Common myeloid progenitor, CD34-positive (primary cell): ENCODE measurements at regions not wholly inside any gene's neighbourhood (a gene's known extent, or its start where the extent isn't known, plus 50 kb on each side); places are given as distances from the start of the nearest gene placed in this dataset.
A peak's percentile ranks its signal among the peaks of the same experiment; 100 is the strongest.

Experiments used
- CTCF ChIA-PET: fragments of 350-600 bp; sonication (Branson Sonifier 250); formaldehyde crosslinking; loops from one replicate; lab custom pipeline; 2021; ENCODE audit warnings: antibody characterized with exemption; lab: Charles Lee
- POLR2A ChIA-PET: fragments of 350-600 bp; sonication (Branson Sonifier 250); formaldehyde crosslinking; loops from one replicate; lab custom pipeline; 2021; ENCODE audit warnings: antibody characterized with exemption; lab: Charles Lee
- DNase-seq, 3 donors: peaks; one replicate each; pipeline versions ENCODE4 v3.0.0 to v3.0.0-alpha.2; 2013
- H3K27ac ChIP-seq, 2 experiments: 1 replicate in 1 of 2; 2 replicates in 1 of 2; pipeline ENCODE4 v1.7.0; 2013; ENCODE audit warnings: inconsistent platforms in 2 of 2, low read length in 2 of 2, mild to moderate bottlenecking in 2 of 2, low read depth in 1 of 2, moderate library complexity in 1 of 2; ENCODE audit not compliant: severe bottlenecking in 2 of 2, insufficient read depth in 1 of 2, poor library complexity in 1 of 2
- H3K27me3 ChIP-seq, 5 experiments: replicated peaks in 2 of 5; 1 replicate in 3 of 5; 2 replicates in 2 of 5; pipeline versions ENCODE4 v1.6.1 to v1.7.0; 2013; ENCODE audit warnings: low read length in 4 of 5, mild to moderate bottlenecking in 2 of 5, moderate library complexity in 2 of 5, inconsistent platforms in 1 of 5; ENCODE audit not compliant: insufficient read depth in 5 of 5, control insufficient read depth in 4 of 5
- H3K36me3 ChIP-seq, 4 experiments: 1 replicate in 2 of 4; 2 replicates in 2 of 4; pipeline versions ENCODE4 v1.6.1 to v1.7.0; 2013; ENCODE audit warnings: low read length in 3 of 4, control low read depth in 1 of 4, mild to moderate bottlenecking in 1 of 4; ENCODE audit not compliant: control insufficient read depth in 4 of 4, insufficient read depth in 4 of 4
- H3K4me1 ChIP-seq, 4 experiments: 1 replicate in 3 of 4; 2 replicates in 1 of 4; pipeline versions ENCODE4 v1.6.1 to v1.7.1; 2013; ENCODE audit warnings: low read length in 3 of 4, mild to moderate bottlenecking in 3 of 4, control low read depth in 1 of 4, inconsistent platforms in 1 of 4, moderate library complexity in 1 of 4; ENCODE audit not compliant: control insufficient read depth in 4 of 4, insufficient read depth in 4 of 4; ENCODE audit errors: control extremely low read depth in 1 of 4
- H3K4me3 ChIP-seq, 7 experiments: 1 replicate in 4 of 7; 2 replicates in 3 of 7; pipeline versions ENCODE4 v1.5.1 to v1.7.0; 2013; ENCODE audit warnings: mild to moderate bottlenecking in 7 of 7, low read length in 6 of 7, moderate library complexity in 6 of 7, inconsistent platforms in 2 of 7, low read depth in 2 of 7, control low read depth in 1 of 7; ENCODE audit not compliant: insufficient read depth in 4 of 7, control insufficient read depth in 1 of 7; ENCODE audit errors: extremely low read depth in 1 of 7
- H3K9me3 ChIP-seq, 5 experiments: 1 replicate in 4 of 5; 2 replicates in 1 of 5; pipeline versions ENCODE4 v1.6.1 to v1.7.1; 2013; ENCODE audit warnings: low read length in 4 of 5, mild to moderate bottlenecking in 2 of 5, inconsistent platforms in 1 of 5, low read depth in 1 of 5, moderate library complexity in 1 of 5; ENCODE audit not compliant: control insufficient read depth in 4 of 5, insufficient read depth in 2 of 5; ENCODE audit errors: control extremely low read depth in 1 of 5
- WGBS: methylation state at CpG from one replicate; pipeline ENCODE4 v1.1.5; 2013; ENCODE audit not compliant: insufficient coverage; 5-methylcytosine and 5-hydroxymethylcytosine counted together

DNA sequence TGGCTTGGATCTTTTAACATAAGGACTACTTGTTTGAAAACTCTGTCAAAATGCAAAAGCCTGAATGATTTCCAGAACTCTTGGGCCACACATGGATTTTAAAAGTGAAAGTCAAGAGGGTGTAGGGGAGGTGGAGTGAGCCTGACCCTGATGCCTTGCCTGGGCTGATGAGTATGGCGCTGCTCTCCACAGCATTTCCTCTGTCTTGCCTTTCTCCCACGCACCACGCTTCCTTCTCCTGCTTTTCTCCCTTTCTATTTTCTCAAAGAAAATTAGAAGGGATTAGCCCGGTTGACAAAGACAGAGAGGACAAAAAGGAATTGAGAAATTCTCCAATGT is 207.0 kb upstream of the CCDC68 start:
- Histone ChIP-seq H3K36me3 (no peaks in the 10 kb centered on the region), H3K9me3 (peaks cover 0 to 8% (median 3%) of the 10 kb centered on the region in 5 experiments), H3K27me3 (peaks cover 0 to 2% (median 0%) of the 10 kb centered on the region in 5 experiments), H3K4me1 (no peaks in the 10 kb centered on the region), H3K4me3 (no peak overlapping the region), H3K27ac (no peak overlapping the region)
- 100% methylated on average over 1 of the region's 4 CpGs for WGBS
- CTCF ChIA-PET: no interaction called here
- POLR2A ChIA-PET: no interaction called here
- no peak for DNase-seq

GRCh38 chr18:55163550-55163949 is 204.3 kb upstream of the CCDC68 start:
- no peaks in the 10 kb centered on the region for H3K36me3 ChIP-seq
- WGBS: 87% methylated on average over 7 of the region's 7 CpGs
- no peaks in the 10 kb centered on the region for H3K4me1 ChIP-seq
- peaks cover 0 to 3% (median 0%) of the 10 kb centered on the region in 5 experiments for H3K9me3 ChIP-seq
- H3K27ac ChIP-seq: no peak overlapping the region
- POLR2A ChIA-PET: no interaction called here
- peak in 2 of 3 donors; percentile 1 to 24 for DNase-seq
- H3K27me3 ChIP-seq: peaks cover 0 to 2% (median 0%) of the 10 kb centered on the region in 5 experiments
- no peak overlapping the region for H3K4me3 ChIP-seq
- CTCF ChIA-PET: no interaction called here

DNA sequence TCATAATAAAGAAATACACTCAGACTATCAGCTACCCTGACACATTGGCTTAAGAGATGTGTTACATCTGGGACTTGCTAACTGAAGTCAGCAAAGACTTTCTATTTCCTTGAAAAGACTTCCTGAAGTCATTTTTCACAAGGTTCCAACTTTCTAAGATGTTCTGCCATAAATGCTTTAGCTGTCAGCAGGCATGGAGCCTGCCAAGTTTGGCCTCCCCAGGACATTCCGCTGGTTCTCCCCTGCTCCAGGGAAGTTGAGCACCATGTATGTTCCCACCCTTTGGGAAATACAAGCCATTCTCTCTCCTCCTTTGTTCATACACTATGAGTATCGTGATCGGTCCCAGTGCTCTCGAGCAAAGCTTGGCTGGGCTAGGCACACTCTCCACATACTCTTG is 202.7 kb upstream of the CCDC68 start:
- ChIA-PET CTCF (no interaction called here), POLR2A (no interaction called here)
- no peak overlapping the region for H3K4me3 ChIP-seq
- no peaks in the 10 kb centered on the region for H3K4me1 ChIP-seq
- H3K27ac ChIP-seq: no peak overlapping the region
- DNase-seq: no peak
- peaks cover 0 to 2% (median 0%) of the 10 kb centered on the region in 5 experiments for H3K27me3 ChIP-seq
- H3K9me3 ChIP-seq: peaks cover 0 to 3% (median 0%) of the 10 kb centered on the region in 5 experiments
- no peaks in the 10 kb centered on the region for H3K36me3 ChIP-seq
- WGBS: 100% methylated on average over 1 of the region's 4 CpGs

GRCh38 chr18:55159027-55159426 is 199.8 kb upstream of the CCDC68 start:
- ChIA-PET CTCF (no interaction called here), POLR2A (no interaction called here)
- no peaks in the 10 kb centered on the region for H3K36me3 ChIP-seq
- peaks cover 0 to 2% (median 0%) of the 10 kb centered on the region in 5 experiments for H3K27me3 ChIP-seq
- H3K27ac ChIP-seq: no peak overlapping the region
- H3K4me3 ChIP-seq: no peak overlapping the region
- H3K4me1 ChIP-seq: no peaks in the 10 kb centered on the region
- peaks cover 0 to 3% (median 0%) of the 10 kb centered on the region in 5 experiments for H3K9me3 ChIP-seq
- 97% methylated on average over 4 of the region's 4 CpGs for WGBS
- no peak for DNase-seq

DNA sequence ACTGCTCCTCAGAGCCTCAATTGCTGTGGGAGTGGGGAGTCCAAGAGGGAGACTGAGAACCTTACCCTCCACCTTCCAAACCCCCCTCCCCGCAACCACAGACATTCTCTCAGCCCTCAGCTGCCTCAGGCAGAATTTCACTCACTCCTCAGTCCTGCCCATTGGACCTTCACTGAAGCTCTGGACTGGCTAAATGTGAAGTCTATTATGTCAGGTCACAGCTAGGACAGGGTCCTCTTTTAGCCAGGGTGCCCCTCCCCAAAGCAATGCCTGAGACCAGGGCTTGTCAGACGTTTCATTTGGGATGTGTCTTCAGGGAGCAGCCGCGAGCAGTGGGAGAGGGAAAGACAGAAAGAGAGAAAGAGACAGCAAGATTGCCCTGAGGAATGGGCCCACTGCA is 199.3 kb upstream of the CCDC68 start:
- no peak overlapping the region for H3K4me3 ChIP-seq
- no peak overlapping the region for H3K27ac ChIP-seq
- ChIA-PET CTCF (no interaction called here), POLR2A (no interaction called here)
- DNase-seq: no peak
- H3K27me3 ChIP-seq: peaks cover 0 to 2% (median 0%) of the 10 kb centered on the region in 5 experiments
- no peaks in the 10 kb centered on the region for H3K4me1 ChIP-seq
- no peaks in the 10 kb centered on the region for H3K36me3 ChIP-seq
- 90% methylated on average over 2 of the region's 4 CpGs for WGBS
- peaks cover 0 to 3% (median 0%) of the 10 kb centered on the region in 5 experiments for H3K9me3 ChIP-seq

DNA sequence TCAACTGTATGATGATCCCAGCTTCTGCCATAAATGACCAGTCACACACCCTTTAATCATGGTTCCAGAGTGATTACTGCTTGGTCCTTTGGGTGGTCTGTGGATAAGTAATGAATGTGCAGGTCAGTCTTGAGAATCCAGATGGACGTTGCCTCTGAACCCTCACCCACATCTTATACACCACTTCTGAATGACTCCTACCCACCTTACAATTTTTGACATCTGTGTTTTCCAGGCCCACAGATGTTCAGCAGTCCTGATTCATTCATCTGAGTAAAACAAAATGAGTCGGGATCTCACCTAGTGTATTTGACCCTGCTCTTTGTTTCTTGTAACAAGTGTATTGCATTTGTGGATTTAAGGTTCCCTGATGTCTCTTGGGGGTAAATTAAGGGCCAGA is 194.1 kb upstream of the CCDC68 start:
- DNase-seq: no peak
- H3K36me3 ChIP-seq: no peaks in the 10 kb centered on the region
- 83% methylated on average over 1 of the region's 2 CpGs for WGBS
- H3K27me3 ChIP-seq: peaks cover 0 to 2% (median 0%) of the 10 kb centered on the region in 5 experiments
- no peaks in the 10 kb centered on the region for H3K9me3 ChIP-seq
- no peak overlapping the region for H3K27ac ChIP-seq
- CTCF ChIA-PET: no interaction called here
- H3K4me1 ChIP-seq: no peaks in the 10 kb centered on the region
- POLR2A ChIA-PET: no interaction called here
- no peak overlapping the region for H3K4me3 ChIP-seq

DNA sequence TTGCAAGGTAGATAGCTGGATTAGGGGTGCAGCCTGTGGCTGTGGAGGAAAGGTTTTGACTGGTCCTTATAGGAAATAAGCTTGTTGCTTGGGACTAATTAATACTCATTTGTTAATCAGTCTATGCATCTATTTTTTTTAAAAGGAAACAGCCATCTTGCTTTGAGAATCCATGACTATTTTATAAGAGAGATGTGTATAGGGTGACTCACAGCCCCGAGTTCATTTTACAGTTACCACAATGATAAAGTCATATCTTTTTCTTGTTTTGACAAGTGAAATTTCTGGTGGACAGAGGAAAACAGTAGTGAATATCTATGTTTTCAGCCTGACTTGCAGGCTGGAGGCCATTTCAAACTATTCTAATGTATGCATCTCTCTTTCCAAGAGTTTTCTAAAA is 193.5 kb upstream of the CCDC68 start:
- Histone ChIP-seq H3K9me3 (no peaks in the 10 kb centered on the region), H3K36me3 (no peaks in the 10 kb centered on the region), H3K27me3 (peaks cover 0 to 2% (median 0%) of the 10 kb centered on the region in 5 experiments), H3K4me3 (no peak overlapping the region), H3K4me1 (no peaks in the 10 kb centered on the region), H3K27ac (no peak overlapping the region)
- POLR2A ChIA-PET: no interaction called here
- no CpG with 5 or more reads among the region's 1 CpG for WGBS
- DNase-seq: no peak
- CTCF ChIA-PET: no interaction called here
